Caki2 (cell line): ENCODE measurements at regions not wholly inside any gene's neighbourhood (a gene's known extent, or its start where the extent isn't known, plus 50 kb on each side); places are given as distances from the start of the nearest gene placed in this dataset.

Experiments
- DNase-seq: peaks from one replicate; pipeline ENCODE4 v3.0.0-alpha.2; 2015; ENCODE audit warnings: low read depth
- in situ Hi-C: cut with HindIII; loops from 2 replicates; pipeline ENCODE4 v1.10.0; 2016; ENCODE audit warnings: low sequenced_read_pairs, low pct_unique_long_range_greater_than_20kb, mixed read lengths

DNA sequence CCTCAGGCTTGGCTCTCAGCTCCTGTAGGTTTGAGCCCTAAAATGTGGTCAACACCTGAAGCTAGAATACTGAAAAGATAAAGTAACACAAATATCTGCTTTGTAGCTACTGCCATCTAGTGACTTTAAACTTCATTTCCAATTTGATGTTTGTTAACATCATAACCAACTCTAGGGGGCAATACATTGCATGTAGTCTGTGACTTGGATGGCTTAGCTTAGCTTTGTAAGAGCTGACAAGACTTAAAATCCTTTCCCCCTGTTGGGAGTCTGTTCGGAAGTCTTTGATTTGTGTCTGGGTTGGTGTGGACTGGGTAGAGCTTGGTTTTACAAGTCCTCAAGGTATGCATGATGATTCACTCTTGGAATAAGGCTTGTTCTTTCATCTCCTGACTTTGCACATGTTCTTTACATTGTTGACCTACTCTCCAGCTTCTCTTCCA, 51.7 kb downstream of the SCN11A start:
- DNase-seq, result peak; percentile 48
- in situ Hi-C loops, result no loop called here

DNA sequence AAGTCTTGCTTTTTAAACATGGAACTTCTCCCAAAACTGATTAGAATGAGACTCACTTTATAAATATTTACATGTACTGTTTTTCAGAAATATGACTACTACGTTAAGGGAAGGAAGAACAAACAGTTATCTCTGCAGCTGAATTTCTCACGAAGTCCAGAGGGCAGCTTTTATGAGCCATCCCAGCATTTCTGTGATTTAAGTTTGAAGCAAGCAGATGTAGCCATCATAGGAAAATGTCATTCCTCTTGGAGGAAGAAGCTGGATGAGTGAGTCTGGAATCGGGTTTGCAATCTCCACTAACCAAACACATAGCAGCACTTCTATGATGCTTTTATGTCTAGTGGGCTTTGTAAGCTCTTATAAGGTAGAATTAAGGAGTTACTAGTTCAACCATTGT, 53.7 kb downstream of the SCN11A start:
- no peak for DNase-seq
- in situ Hi-C loops, result no loop called here

GRCh38 chr3:38996193-38996592, 55.6 kb downstream of the SCN11A start:
- in situ Hi-C loops, result no loop called here
- DNase-seq, result no peak

DNA sequence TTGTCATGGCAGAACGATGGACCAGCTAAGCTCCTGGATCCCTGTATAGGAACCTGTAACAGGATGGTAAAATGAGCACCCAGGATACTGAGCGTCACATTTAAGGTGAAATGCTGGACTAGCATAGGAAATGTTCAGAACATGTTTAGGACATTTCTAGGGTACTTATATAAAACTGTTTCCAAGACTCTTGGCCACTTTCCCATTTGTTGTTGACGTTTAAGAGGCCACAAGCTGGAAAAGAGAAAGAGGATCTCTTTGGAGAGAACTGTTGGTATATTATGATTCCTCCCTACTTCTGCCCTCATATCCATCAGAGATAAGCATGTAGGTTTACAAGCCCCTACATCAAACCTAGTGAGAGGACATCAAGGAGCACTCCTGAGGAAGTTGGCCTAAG, 57.5 kb downstream of the SCN11A start:
- in situ Hi-C loops, result no loop called here
- DNase-seq, result no peak

GRCh38 chr3:38992117-38992760, 59.5 kb downstream of the SCN11A start:
- in situ Hi-C loops, result no loop called here

DNA sequence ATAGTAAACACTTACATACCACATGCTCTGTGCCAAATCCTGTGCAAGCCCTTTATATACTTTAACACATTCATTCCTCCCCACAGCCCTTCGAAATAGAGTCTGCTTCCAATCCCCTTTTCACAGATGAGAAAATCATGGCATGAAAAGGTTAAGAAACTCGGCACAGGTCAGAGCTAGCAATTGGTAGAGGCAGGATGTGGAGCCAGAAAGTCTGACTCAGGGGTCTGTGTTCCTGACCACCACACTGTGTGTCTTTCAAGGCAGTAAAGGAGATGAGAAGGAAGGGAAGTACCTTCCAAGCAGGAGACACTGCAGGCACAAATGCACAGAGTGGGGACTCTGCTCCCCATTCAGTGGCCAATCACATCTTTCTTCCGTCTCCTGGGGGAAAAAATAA, 61.1 kb downstream of the SCN11A start:
- DNase-seq, result no peak
- in situ Hi-C loops, result no loop called here

More at GRCh38 chr3:38992117-38992760, 59.5 kb downstream of the SCN11A start:
- DNase-seq, result peak; percentile 23

DNA sequence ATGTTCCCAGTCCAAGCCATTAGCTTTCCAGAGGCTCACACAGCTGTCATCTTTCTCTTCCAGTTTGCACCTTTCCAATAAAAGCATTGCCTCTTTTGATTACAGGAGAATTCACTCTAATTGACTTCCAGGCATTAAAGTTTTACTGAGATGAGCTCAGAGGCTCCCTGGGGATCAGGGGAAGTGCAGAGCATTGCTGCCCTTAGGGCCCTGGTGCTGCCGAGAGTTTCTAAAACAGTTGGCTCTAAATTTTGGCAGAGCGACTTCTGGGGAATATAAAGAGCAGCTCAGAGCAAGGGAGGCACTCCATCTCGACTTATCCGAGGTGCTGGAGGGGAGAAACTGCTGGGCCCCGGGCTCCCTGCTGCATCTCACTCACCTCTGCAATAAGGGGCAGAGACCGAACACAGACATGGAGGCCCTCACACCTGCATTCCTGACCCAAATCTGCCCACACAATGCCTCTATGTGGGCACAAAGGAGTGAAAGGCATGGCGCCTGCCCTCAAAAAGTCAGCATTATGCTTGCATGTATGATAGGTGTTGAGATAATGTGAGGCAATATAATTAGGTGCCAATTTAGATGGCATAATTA, 61.7 kb downstream of the SCN11A start:
- in situ Hi-C loops, result no loop called here
- no peak for DNase-seq

DNA sequence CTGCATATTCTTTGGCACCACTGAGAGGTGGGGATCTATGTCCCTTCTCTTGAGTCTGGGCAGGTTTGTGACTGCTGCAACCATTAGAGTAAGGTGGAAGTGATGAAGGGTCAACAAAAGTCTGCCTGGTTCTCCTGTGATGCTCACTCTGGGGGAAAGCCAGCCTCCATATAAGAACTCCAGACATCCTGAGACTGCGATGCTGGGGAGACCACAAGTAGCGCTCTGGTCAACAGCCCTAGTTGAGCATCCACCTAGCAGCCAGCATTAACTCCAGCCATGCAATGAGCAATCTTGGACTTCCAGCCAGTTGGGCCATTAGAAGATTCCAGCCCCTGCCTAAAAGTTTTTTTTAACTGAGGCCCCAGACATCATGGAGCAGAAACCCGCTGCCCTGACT, 62.8 kb downstream of the SCN11A start:
- DNase-seq, result no peak
- in situ Hi-C loops, result no loop called here

DNA sequence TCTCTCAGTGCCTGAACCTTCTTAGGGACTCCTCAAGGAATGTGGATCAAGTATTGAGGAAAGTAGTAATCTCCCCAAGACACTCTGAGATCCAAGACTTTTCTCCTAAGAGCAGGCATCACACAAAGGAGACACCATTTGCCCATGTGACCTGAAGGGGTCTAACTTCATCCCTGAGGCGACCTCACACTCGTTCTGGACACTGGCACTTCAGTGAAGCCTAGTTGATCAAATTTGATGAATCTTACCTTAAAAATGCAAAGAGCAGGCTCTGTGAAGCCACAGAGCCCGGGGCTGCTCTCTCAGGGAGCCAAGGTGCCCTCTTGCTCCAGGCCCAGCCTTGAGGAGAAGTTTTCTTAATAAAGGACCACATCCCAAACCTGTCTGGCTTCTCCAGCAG, 64.3 kb downstream of the SCN11A start:
- in situ Hi-C loops, result no loop called here
- no peak for DNase-seq

DNA sequence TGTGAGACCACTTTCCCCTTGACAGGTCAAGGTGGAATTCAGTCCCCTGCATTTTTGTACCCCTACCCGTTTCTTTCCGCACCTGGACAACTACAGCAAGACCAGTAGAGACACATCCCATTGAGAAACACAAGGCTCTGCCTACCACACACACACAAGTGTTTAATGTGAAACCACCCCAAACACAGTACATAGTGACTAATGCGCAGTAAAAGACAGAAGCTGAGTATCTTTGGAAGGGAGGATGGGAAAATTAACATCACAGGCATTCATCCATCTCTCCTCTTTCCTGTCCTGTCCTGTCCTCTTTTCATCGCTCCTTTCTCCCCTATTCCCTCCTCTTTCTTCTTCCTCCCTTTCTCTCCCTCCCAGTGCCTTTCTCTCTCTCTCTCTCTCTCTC, 64.8 kb downstream of the SCN11A start:
- DNase-seq, result no peak
- in situ Hi-C loops, result no loop called here

DNA sequence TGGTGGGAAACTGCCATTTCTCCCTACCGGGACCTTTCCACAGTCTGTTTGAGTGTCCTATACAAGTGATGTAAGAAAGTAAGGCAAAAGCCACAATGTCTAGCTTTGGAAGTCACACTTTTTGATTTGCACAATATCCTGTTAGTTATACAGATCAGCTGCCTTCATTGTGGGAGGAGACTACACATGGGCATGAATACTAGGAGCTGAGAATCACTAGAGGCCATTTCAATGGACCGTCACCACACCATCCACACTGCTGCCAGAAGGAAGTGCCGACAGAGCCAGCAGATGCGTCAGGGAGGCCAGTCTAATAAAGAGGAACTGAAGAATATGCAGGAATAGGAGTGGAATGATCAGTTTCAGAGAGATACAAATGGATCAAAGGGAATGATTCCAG, 65.8 kb downstream of the SCN11A start:
- no peak for DNase-seq

DNA sequence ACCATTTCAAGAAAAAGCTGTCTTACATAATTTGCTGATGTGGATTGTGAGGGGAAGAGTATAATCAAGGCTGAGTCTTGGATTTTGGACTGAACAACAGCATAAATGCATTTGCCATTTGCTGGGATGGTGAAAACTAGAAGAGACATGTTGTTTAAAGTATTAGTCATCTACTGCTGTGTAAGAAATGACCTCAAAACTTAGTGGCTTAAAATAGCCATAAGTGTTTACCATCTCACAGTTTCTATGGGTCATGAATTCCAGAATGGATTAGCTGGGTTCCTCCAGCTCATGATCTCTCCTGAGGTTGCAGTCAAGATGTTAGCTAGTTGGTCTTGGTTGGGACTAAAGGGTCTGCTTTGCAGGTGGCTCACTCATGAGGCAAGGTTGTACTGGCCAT, 66.2 kb downstream of the SCN11A start:
- in situ Hi-C loops, result no loop called here
- DNase-seq, result no peak

More for the DNA sequence above, 65.8 kb downstream of the SCN11A start:
- in situ Hi-C loops, result no loop called here

DNA sequence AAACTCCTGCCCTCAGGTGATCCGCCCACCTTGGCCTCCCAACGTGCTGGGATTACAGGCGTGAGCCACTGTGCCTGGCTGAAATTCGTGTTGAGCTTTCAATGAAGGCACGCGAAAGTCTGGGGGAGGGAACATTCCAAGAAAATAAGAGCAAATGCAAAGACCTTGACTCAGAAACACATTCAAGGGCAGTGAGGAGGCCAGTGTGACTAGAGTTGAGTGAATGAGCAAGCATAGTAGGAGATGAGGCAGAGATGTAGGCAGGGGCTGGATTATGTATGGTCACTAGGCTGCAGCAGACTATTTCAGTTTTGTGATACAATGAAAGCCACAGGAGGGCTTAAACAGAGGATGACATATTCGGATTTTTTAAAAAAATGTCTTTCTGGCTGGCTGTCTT, 67.0 kb downstream of the SCN11A start:
- in situ Hi-C loops, result no loop called here

DNA sequence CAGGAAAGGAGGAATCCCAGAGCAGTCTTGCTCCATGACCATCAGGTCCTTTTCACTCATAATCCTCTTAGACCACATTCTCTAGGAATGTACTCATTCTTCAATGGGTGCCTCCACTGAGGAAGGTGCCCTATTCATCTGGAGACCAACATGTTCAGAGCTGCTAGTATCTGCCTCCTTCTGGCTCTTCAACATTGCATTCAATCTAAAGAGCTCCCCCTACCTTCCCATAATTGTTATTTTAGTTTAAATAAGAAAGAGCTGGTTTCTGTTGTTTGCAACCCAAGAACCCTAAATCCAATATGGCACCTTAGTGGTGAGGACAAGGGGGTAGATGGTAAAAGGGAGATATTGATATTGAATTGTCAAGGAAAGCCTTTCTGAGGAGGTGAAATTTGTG, 67.6 kb downstream of the SCN11A start:
- no peak for DNase-seq
- in situ Hi-C loops, result no loop called here

More for the DNA sequence above, 67.0 kb downstream of the SCN11A start:
- no peak for DNase-seq

DNA sequence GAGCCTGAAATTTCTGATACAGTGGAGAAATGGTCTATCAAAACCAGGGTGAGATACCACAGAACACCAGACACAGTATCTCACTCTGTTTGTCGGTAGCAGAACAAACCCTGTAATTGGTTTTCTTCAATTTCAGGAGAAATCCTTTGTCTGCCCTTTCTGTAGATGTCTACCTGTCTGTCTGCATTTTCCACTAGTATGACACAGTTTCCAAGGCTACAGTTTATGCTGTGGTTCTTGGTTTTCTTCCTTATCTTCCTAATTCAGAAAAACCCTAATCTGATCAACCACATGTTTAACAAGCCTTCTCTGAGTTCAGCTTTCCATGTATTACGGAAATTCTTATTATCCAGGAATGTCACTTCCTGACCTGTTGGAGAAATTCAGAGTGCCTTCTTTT, 70.8 kb downstream of the SCN11A start:
- in situ Hi-C loops, result no loop called here
- DNase-seq, result no peak

DNA sequence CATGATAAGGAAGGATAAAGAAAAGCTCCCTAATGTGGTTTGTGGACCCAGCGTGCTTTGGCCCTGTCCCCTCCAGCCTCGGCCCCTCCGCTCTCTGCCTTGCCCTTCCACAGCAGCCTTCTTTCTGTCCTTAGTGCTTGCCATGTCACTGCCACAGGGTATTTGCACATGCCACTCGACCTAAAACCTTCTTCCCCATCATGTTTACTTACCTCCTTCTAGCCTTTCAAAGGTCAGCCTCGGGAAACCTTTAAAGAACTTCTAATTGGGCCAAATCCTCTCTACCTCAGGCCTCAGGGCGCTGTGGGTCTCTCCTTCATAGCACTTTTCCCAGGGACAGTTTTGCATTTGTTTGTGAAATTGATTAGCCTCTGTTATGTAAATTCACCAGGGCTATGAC, 73.0 kb downstream of the SCN11A start:
- in situ Hi-C loops, result no loop called here
- no peak for DNase-seq

GRCh38 chr3:38970851-38971638, 80.7 kb downstream of the SCN11A start:
- DNase-seq, result no peak
- in situ Hi-C loops, result no loop called here

DNA sequence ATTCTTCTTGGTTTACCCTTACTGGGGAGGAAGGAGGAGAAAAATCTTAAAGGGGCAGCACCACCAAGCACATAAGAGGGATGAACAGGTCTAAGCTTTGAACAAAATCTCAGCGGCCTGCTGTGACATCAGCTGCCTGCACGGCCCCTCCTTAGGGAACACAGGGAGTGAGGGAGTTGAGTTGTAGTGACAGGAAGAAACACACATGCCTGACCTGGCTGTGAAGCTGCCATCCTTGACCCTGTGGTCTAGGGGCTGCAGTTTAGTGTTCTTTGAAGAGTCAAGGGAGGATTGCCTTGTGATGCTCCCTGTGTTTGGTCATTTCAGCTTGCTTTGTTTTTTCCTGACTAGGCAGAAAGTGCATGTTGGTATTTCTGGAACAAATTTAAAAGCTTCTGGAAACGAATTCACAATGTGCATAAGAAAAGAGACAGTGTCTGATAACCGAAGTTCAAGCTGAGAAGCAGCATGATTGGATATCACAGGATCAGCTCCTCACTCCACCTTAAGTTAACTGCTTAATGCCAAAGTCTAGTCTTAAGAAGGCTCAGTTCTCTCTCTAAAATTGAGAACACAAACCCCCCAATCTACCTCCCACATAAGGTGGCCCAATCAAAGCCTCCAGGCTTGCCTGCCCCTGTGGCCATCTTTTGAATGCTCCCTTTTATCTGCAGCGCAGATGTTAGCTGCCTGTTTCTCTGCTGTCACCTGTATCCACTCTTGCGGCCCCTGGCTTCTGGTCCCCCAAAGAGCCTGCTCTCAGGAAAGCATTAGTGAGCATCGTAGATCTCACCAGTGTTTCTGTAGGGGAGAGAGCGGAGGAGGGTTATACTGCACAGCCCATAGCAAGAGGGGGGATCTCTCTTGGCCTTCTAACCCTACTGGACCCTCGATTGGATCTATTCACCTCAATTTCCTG, 82.2 kb downstream of the SCN11A start:
- in situ Hi-C loops, result no loop called here
- DNase-seq, result no peak

DNA sequence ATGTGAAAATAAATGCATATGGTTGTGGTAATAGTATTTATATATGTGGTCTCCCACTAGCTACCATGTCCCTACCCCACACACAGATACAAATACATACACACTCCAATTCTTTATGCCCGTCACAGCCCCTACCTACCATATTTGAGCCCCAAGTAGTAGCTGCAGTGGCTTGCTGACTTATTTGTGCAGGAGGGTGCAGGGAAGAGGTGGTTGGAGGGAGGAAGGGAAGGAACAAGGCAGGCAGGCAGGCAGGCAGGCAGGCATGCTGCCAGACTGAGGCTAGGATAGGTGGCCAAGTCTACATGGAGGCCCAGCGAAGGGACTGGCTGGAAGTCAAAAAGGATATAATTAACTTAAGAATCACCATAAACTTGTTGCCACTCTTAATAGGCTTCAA, 82.9 kb downstream of the SCN11A start:
- no peak for DNase-seq
- in situ Hi-C loops, result no loop called here
